GM18498 (cell line): ENCODE measurements at regions not wholly inside any gene's neighbourhood (a gene's known extent, or its start where the extent isn't known, plus 50 kb on each side); places are given as distances from the start of the nearest gene placed in this dataset.

Experiments used
- ATAC-seq: cut with Tn5 transposase; IDR thresholded peaks from one replicate; pipeline ENCODE4 v1.9.1; 2021; ENCODE audit warnings: mild to moderate bottlenecking, moderate library complexity; ENCODE audit not compliant: unreplicated experiment

GRCh38 chr13:60798503-60798902, 401.5 kb downstream of the TDRD3 start:
- ATAC-seq = no peak

GRCh38 chr13:60797112-60797511, 400.1 kb downstream of the TDRD3 start:
- ATAC-seq = no peak

GRCh38 chr13:60794751-60795150, 397.7 kb downstream of the TDRD3 start:
- no peak for ATAC-seq

- no peak for ATAC-seq
Observed at GRCh38 chr13:60790620-60791019, 393.6 kb downstream of the TDRD3 start.

GRCh38 chr13:60788156-60788829, 391.3 kb downstream of the TDRD3 start:
- ATAC-seq = no peak

- no peak for ATAC-seq
Observed at GRCh38 chr13:60787083-60787482, 390.1 kb downstream of the TDRD3 start.

GRCh38 chr13:60772726-60773125, 375.7 kb downstream of the TDRD3 start:
- ATAC-seq = no peak

- no peak for ATAC-seq
Observed at GRCh38 chr13:60765700-60766411, 368.8 kb downstream of the TDRD3 start.

- no peak for ATAC-seq
Observed at GRCh38 chr13:60759499-60759898, 362.5 kb downstream of the TDRD3 start.

- no peak for ATAC-seq
Observed at GRCh38 chr13:60758637-60759036, 361.6 kb downstream of the TDRD3 start.

GRCh38 chr13:60757501-60758215, 360.6 kb downstream of the TDRD3 start:
- no peak for ATAC-seq

GRCh38 chr13:60756306-60756705, 359.3 kb downstream of the TDRD3 start:
- no peak for ATAC-seq

- ATAC-seq = no peak
Observed at GRCh38 chr13:60755380-60756163, 358.6 kb downstream of the TDRD3 start.

- ATAC-seq = no peak
Observed at GRCh38 chr13:60754211-60755090, 357.4 kb downstream of the TDRD3 start.

GRCh38 chr13:60753641-60754040, 356.6 kb downstream of the TDRD3 start:
- no peak for ATAC-seq

GRCh38 chr13:60745343-60745742, 348.3 kb downstream of the TDRD3 start:
- no peak for ATAC-seq

GRCh38 chr13:60733933-60734332, 336.9 kb downstream of the TDRD3 start:
- ATAC-seq = no peak

GRCh38 chr13:60727140-60727539, 330.1 kb downstream of the TDRD3 start:
- ATAC-seq = no peak

GRCh38 chr13:60721063-60721462, 324.0 kb downstream of the TDRD3 start:
- ATAC-seq = no peak

- no peak for ATAC-seq
Observed at GRCh38 chr13:60720590-60720989, 323.6 kb downstream of the TDRD3 start.
